Psoas muscle (tissue), 7 donors: ENCODE measurements at regions not wholly inside any gene's neighbourhood (a gene's known extent, or its start where the extent isn't known, plus 50 kb on each side); places are given as distances from the start of the nearest gene placed in this dataset.

Experiments
- ATAC-seq, 4 donors: fragments of 200-7000 bp; cut with Tn5 transposase; one replicate each; pipeline ENCODE4 v1.9.1; 2020; ENCODE audit warnings: moderate library complexity in 3 of 4, mild to moderate bottlenecking in 2 of 4
- DNase-seq, 2 donors: peaks; one replicate each; pipeline ENCODE4 v3.0.0-alpha.2; 2020
- H3K27ac ChIP-seq: fragments of 200-600 bp; one replicate; pipeline ENCODE4 v1.8.0; 2022
- H3K27me3 ChIP-seq, 3 donors: fragments of 200-600 bp in 1 of 3; one replicate each; pipeline versions ENCODE4 v1.6.1 to v1.8.0; 2013 to 2022; ENCODE audit warnings: low read length in 2 of 3, mild to moderate bottlenecking in 2 of 3, moderate library complexity in 1 of 3; ENCODE audit not compliant: insufficient read depth in 3 of 3
- H3K36me3 ChIP-seq, 2 donors: fragments of 200-600 bp in 1 of 2; one replicate each; pipeline versions ENCODE4 v1.6.1 to v1.8.0; 2013 to 2022; ENCODE audit warnings: low read depth in 1 of 2, mild to moderate bottlenecking in 1 of 2, moderate library complexity in 1 of 2; ENCODE audit not compliant: insufficient read depth in 1 of 2
- H3K4me1 ChIP-seq: fragments of 200-600 bp; one replicate; pipeline ENCODE4 v1.8.0; 2022
- H3K4me3 ChIP-seq: fragments of 200-600 bp; one replicate; pipeline ENCODE4 v1.8.0; 2022; ENCODE audit warnings: mild to moderate bottlenecking
- H3K9me3 ChIP-seq: fragments of 200-600 bp; one replicate; pipeline ENCODE4 v1.8.0; 2022
- CTCF ChIP-seq: fragments of 200-600 bp; IDR thresholded peaks from one replicate; pipeline ENCODE4 v1.8.0; 2022; ENCODE audit warnings: antibody characterized with exemption
- WGBS, 3 donors: extraction: QIAGEN DNeasy Blood & Tissue Kit; methylation state at CpG; one replicate each; pipeline versions ENCODE4 v1.1.6 to v1.1.7; 2013; 5-methylcytosine and 5-hydroxymethylcytosine counted together
- intact Hi-C, 2 donors: fragments of 100-400 bp; cut with DNase I; formaldehyde crosslinking; loops; one replicate each; pipeline versions ENCODE4 v1.11.0 to v1.14.2; 2022
- donor health status: healthy with polysubstance abuse.
- donor health status: DM: no; HTN: no; CAD: no; lungs with moderate emphysema.
- donor health status: Bipolar disorder and iron deficiency.
- donor health status: healthy.
- donor health status: DM: yes; HTN: yes; CAD: no.
- donor health status: DM: no; HTN: no; CAD: no.
- donor health status: DM: yes; HTN: yes; CAD: no.

- Histone ChIP-seq H3K27ac (no peak overlapping the region), H3K4me3 (no peak overlapping the region), H3K36me3 (no peaks in the 10 kb centered on the region), H3K27me3 (no peaks in the 10 kb centered on the region), H3K4me1 (no peaks in the 10 kb centered on the region), H3K9me3 (no peaks in the 10 kb centered on the region)
- no peak for DNase-seq
- WGBS, 3 donors = 73 to 88% (median 85%) methylated on average over 8 of the region's 8 CpGs
- no peak for ATAC-seq
- no peak for TF ChIP-seq CTCF
- intact Hi-C loops = no loop called here
Measured at GRCh38 chr2:19207452-19207851, 151.0 kb downstream of the OSR1 start.

- WGBS, 3 donors = 55 to 65% (median 56%) methylated on average over 4 of the region's 4 CpGs
- DNase-seq = no peak
- Histone ChIP-seq H3K27me3 (no peaks in the 10 kb centered on the region), H3K36me3 (no peaks in the 10 kb centered on the region), H3K4me1 (no peaks in the 10 kb centered on the region), H3K27ac (no peak overlapping the region), H3K9me3 (no peaks in the 10 kb centered on the region), H3K4me3 (no peak overlapping the region)
- TF ChIP-seq CTCF = no peak
- intact Hi-C loops = no loop called here
- ATAC-seq = no peak
Measured at GRCh38 chr2:19205983-19206533, 152.4 kb downstream of the OSR1 start.

- ATAC-seq (no peak), DNase-seq (no peak)
- intact Hi-C loops = no loop called here
- Histone ChIP-seq H3K27ac (no peak overlapping the region), H3K4me3 (no peak overlapping the region), H3K36me3 (no peaks in the 10 kb centered on the region), H3K4me1 (no peaks in the 10 kb centered on the region), H3K27me3 (no peaks in the 10 kb centered on the region), H3K9me3 (no peaks in the 10 kb centered on the region)
- no peak for TF ChIP-seq CTCF
- WGBS, 3 donors = 94 to 97% (median 96%) methylated on average over 5 of the region's 5 CpGs
Measured at GRCh38 chr2:19203866-19204265, 154.6 kb downstream of the OSR1 start.

- WGBS, 3 donors = 85 to 89% (median 89%) methylated on average over 4 of the region's 4 CpGs
- intact Hi-C loops = no loop called here
- ATAC-seq = no peak
Measured at GRCh38 chr2:19201911-19202462, 156.4 kb downstream of the OSR1 start.

More at GRCh38 chr2:19201911-19202462, 156.4 kb downstream of the OSR1 start:
- Histone ChIP-seq H3K27ac (no peak overlapping the region), H3K9me3 (peaks cover 7% of the 10 kb centered on the region), H3K4me3 (no peak overlapping the region), H3K4me1 (no peaks in the 10 kb centered on the region), H3K27me3 (no peaks in the 10 kb centered on the region), H3K36me3 (no peaks in the 10 kb centered on the region)
- DNase-seq = no peak
- no peak for TF ChIP-seq CTCF
